Retina (tissue), 1 donor: ENCODE measurements at regions not wholly inside any gene's neighbourhood (a gene's known extent, or its start where the extent isn't known, plus 50 kb on each side); places are given as distances from the start of the nearest gene placed in this dataset.

Experiments
- DNase-seq: peaks from one replicate; pipeline ENCODE4 v3.0.0-alpha.2; 2016

GRCh38 chrX:7269991-7270390, 122.0 kb upstream of the PUDP start:
- DNase-seq = no peak

- DNase-seq = no peak
These were observed 121.6 kb upstream of the PUDP start for GRCh38 chrX:7269589-7269988.

GRCh38 chrX:7266288-7266687, 118.3 kb upstream of the PUDP start:
- no peak for DNase-seq

GRCh38 chrX:7264399-7264798, 116.4 kb upstream of the PUDP start:
- no peak for DNase-seq

- no peak for DNase-seq
These were observed 116.0 kb upstream of the PUDP start for GRCh38 chrX:7263961-7264360.

GRCh38 chrX:7263330-7263729, 115.4 kb upstream of the PUDP start:
- DNase-seq = no peak

GRCh38 chrX:7262551-7262950, 114.6 kb upstream of the PUDP start:
- no peak for DNase-seq

- no peak for DNase-seq
These were observed 113.8 kb upstream of the PUDP start for GRCh38 chrX:7261672-7262332.

GRCh38 chrX:7254144-7254543, 106.2 kb upstream of the PUDP start:
- no peak for DNase-seq

- no peak for DNase-seq
These were observed 105.6 kb upstream of the PUDP start for GRCh38 chrX:7253565-7253964.

- DNase-seq = no peak
These were observed 104.2 kb upstream of the PUDP start for GRCh38 chrX:7252013-7252610.

GRCh38 chrX:7247346-7247745, 99.4 kb upstream of the PUDP start:
- DNase-seq = no peak

GRCh38 chrX:7244405-7244804, 96.5 kb upstream of the PUDP start:
- no peak for DNase-seq

- DNase-seq = no peak
These were observed 94.7 kb upstream of the PUDP start for GRCh38 chrX:7242613-7243012.

- no peak for DNase-seq
These were observed 93.0 kb upstream of the PUDP start for GRCh38 chrX:7240929-7241328.

GRCh38 chrX:7235071-7235470, 87.1 kb upstream of the PUDP start:
- no peak for DNase-seq

GRCh38 chrX:7233580-7234406, 85.8 kb upstream of the PUDP start:
- no peak for DNase-seq

GRCh38 chrX:7228226-7228625, 80.3 kb upstream of the PUDP start:
- no peak for DNase-seq

GRCh38 chrX:7225338-7225737, 77.4 kb upstream of the PUDP start:
- no peak for DNase-seq

- no peak for DNase-seq
These were observed 75.3 kb upstream of the PUDP start for GRCh38 chrX:7223271-7223670.

GRCh38 chrX:7220121-7220520, 72.2 kb upstream of the PUDP start:
- DNase-seq = no peak

- DNase-seq = no peak
These were observed 71.3 kb upstream of the PUDP start for GRCh38 chrX:7219153-7219705.

- DNase-seq = no peak
These were observed 70.6 kb upstream of the PUDP start for GRCh38 chrX:7218321-7219152.
